ENCODE measurements at regions not wholly inside any gene's neighbourhood (a gene's known extent, or its start where the extent isn't known, plus 50 kb on each side); places are given as distances from the start of the nearest gene placed in this dataset.
"Not testable (repeated sequence)": the region's sequence is repeated elsewhere in the genome, so short reads cannot be mapped to it uniquely, and the experiment has no call there.

DNA sequence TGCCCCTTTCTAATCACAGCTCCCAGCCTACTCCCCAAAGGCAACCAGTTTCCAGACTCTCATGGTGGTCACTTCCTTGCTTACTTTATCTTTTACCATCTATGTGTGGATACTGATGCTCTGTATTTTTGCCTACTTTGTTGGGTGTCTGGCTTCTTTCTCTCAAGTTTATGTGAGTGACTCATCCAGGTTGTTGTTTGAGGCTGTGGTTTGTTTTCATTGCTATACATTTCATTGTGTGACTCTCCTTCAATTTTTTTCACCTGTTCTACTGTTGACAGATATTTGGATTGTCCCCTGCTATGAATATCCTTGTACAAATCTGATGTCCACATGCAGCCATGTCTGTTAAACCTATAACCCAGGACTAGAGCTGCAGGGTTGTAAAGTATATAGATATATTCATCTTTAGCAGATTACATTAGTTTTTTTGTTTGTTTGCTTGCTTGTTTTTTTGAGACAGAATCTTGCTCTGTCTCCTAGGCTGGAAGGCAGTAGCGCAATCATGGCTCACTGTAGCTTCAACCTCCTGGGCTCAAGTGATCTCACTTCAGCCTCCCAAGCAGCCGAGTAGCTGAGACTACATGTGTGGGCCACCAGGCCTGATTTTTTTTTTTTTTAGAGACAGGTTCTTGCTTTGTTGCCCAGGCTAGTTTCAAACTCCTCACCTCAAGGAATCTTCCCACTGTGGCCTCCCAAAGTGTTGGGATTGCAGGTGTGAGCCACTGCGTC lies 72.9 kb upstream of the EEF1E1 start:
- no peak for DNase-seq

DNA sequence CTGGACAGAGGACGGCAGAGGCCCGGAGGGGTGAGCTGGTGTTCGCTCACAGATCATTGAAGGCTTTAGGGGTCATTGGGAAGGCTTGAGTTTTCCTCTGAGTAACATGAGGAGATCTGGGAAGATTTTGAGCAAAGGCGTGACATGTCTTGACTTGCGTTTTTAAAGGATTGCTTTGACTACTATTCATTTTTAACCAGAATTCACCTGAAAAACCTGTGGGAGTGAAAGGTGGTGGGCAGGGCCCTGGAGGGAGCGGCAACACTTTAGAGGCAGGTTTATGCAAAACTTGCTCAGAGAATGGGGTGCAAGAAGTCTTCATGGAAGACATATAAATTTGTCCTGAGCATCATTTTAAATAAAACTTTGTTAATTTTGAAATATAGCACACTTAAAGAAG lies 72.2 kb upstream of the EEF1E1 start:
- no peak for DNase-seq

DNA sequence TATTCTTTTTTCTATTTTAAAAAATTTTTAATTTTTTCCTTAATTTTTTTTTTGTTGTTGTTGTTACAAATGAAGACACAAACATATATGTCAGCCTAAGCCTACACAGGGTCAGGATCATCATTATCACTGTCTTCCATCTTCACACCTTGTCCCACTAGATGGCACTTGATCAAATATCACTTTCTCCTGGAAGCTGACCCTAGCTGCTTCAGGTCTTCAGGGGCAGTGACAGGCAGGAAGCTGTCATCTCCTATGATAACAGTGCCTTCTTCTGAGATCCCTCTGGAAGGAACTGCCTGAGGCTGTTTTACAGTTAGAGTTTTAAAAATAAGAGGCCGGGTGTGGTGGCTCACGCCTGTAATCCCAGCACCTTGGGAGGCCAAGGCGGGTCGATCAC lies 70.2 kb upstream of the EEF1E1 start:
- no peak for DNase-seq

DNA sequence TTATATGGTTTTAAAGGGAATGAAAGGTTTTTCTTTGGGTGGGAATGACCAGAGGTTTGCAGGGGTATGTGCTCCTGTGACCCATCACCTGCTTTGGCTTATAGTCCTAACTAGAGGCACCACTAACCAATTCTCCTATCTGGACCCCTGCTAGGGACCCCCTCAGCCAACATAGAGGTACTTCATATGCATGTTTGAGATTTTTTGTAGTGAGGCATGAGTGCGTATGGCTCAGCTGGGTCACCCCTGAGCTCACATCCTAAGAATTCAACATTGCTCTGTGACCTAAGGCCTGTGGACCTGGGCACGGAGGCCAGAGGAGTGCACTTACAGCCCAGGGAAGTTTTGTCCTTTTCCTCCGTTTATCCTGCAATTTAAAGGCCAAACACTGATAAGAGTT lies 68.4 kb upstream of the EEF1E1 start:
- DNase-seq, result no peak

DNA sequence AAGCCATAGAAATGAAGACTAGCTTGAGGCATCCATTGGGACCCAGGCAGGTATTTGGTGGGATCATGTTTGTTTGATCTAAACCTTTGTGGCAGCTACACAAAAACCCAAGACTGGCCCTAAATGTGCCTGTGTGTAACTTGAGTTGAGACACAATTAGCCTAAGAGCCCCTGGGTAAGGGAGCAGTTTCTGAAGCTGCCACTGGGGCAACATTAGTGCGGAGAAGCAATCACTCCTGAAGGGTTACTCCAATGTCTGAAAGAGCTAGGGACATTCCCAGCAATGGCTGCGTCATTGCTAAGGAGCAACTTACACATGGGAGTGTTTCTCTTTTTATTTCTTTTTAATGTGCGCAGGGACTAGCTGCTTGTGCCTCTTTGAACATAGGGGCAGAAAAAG lies 67.9 kb upstream of the EEF1E1 start:
- DNase-seq, result no peak

DNA sequence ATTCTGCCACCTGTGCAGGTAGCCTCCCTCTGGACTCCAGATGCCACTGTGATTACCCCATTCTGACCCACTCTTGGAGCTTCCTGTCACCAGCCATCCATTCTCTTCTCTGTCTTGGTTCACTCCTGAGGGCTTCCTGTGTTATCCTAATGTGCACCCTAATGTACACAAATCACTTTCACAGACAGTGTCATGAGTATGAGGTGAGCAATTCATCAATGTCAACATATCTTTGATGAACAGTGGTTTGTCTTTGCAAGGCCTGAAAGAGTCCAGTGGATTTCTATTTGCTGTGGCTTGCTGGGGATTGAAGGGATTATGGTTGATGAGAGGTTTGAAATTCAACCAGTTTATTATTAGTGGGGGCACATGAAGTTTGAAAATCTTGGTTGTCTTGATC lies 63.8 kb upstream of the EEF1E1 start:
- no peak for DNase-seq

DNA sequence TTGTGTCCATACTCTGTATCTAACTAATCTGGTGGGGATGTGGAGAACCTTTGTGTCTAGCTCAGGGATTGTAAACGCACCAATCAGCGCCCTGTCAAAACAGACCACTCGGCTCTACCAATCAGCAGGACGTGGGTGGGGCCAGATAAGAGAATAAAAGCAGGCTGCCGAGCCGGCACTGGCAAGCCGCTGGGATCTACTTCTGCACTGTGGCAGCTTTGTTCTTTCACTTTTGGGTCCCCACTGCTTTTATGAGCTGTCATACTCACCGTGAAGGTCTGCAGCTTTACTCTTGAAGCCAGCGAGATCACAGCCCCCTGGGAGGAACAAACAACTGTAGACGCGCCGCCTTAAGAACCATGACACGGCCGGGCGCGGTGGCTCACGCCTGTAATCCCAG lies 62.7 kb upstream of the EEF1E1 start:
- not testable (repeated sequence) for DNase-seq

DNA sequence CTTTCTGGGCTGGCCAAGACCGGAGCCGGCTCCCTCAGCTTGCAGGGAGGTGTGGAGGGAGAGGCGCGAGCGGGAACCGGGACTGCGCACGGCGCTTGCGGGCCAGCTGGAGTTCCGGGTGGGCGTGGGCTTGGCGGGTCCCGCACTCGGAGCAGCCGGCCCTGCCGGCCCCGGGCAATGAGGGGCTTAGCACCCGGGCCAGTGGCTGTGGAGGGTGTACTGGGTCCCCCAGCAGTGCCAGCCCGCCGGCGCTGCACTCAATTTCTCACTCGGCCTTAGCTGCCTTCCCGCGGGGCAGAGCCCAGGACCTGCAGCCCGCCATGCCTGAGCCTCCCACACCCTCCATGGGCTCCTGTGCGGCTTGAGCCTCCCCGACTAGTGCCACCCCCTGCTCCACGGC lies 61.9 kb upstream of the EEF1E1 start:
- not testable (repeated sequence) for DNase-seq

DNA sequence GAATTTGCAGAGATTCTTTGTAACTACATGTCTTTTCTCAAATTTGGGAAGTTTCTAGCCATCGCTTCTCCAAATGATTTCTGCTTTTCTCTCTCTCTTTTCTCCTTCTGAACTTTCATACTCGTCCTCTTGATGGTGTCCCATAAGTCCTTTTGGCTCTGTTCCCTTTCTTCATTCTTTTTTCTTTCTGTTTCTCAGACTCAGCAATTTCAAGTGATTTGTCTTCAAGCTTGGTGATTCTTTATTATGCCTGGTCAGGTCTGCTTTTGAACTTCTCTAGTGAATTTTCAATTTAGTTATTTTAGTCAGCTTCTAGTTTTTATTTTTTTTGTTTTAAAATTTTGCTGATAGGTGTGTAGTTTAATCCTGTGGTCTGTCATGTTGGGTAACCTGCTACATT lies 57.6 kb upstream of the EEF1E1 start:
- no peak for DNase-seq

DNA sequence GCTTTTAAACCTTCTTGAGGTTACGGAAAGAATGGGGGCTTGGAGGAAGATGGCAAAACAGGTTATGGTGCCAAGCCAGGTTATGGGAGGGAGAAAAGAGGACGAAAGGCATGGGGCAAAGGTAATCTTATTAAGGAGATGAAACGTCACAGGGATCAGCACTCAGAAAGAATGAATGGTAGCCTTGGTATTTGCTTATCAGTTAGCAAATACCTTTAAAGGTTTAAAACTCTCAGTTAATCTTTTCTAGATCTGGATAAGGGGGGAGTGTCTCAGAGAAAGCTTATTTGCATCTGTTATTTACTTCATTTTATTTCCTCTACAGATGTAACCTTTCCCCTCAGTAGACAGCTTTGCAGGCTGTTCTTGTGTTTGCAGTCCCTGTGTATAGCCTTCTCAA lies 55.5 kb upstream of the EEF1E1 start:
- no peak for DNase-seq

DNA sequence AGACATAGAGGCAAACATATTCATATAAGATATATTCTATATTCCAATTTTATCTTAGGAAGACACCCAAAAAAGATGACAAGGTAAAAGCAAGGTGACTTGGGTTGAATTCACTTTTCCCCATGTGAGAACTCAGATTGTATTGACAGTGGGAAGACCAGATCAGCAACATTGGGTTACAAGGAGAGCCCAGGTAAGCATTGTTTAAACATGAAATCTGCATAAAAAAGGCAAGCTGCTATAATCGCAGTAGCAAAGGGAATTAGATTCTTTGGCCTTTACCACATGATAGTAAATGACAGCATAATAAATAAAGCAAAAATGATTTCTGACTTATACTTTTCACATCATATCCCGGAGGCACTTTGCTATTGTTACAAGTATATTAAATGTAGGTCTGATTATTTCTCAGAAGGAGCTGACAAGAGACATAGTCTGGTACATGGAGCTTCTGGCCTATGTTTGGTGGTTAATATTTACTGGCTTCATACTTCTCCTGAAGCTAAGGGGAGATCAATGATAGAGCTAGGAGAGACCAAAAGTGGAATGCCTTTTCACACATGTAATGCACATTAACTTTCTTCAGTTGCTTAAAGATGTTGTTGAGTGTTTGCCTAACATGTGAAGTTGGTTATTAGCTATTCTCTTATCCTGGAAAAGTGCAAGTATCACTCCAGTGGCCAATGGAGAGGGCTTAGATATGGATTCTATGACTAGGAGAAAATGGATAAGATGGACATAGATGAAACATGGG lies 53.1 kb upstream of the EEF1E1 start:
- DNase-seq, result no peak

All from renal pelvis (tissue), 1 donor.